Hepatic stellate cell (primary cell): ENCODE measurements at regions not wholly inside any gene's neighbourhood (a gene's known extent, or its start where the extent isn't known, plus 50 kb on each side); places are given as distances from the start of the nearest gene placed in this dataset.

ENCODE experiments used
- DNase-seq: peaks from one replicate; pipeline ENCODE4 v3.0.0; 2011; ENCODE audit warnings: low spot score

GRCh38 chr5:61687371-61687770, 355.3 kb downstream of the ZSWIM6 start:
- DNase-seq = no peak

GRCh38 chr5:61689153-61689846, 357.2 kb downstream of the ZSWIM6 start:
- DNase-seq = no peak

- no peak for DNase-seq
These were observed 365.9 kb downstream of the ZSWIM6 start for GRCh38 chr5:61697809-61698558.

- DNase-seq = no peak
These were observed 370.0 kb downstream of the ZSWIM6 start for GRCh38 chr5:61701877-61702602.

GRCh38 chr5:61702784-61703183, 370.7 kb downstream of the ZSWIM6 start:
- no peak for DNase-seq

- DNase-seq = no peak
These were observed 372.2 kb downstream of the ZSWIM6 start for GRCh38 chr5:61704289-61704688.

GRCh38 chr5:61706751-61707150, 374.7 kb downstream of the ZSWIM6 start:
- DNase-seq = no peak

GRCh38 chr5:61719124-61719523, 387.1 kb downstream of the ZSWIM6 start:
- no peak for DNase-seq

GRCh38 chr5:61720829-61721228, 388.8 kb downstream of the ZSWIM6 start:
- DNase-seq = no peak

GRCh38 chr5:61724102-61724501, 392.0 kb downstream of the ZSWIM6 start:
- no peak for DNase-seq

- no peak for DNase-seq
These were observed 396.2 kb downstream of the ZSWIM6 start for GRCh38 chr5:61728287-61728686.

- DNase-seq = no peak
These were observed 398.8 kb downstream of the ZSWIM6 start for GRCh38 chr5:61730866-61731265.

GRCh38 chr5:61731267-61731945, 399.3 kb downstream of the ZSWIM6 start:
- DNase-seq = no peak

- no peak for DNase-seq
These were observed 399.9 kb downstream of the ZSWIM6 start for GRCh38 chr5:61731946-61732314.

GRCh38 chr5:61732369-61732768, 400.3 kb downstream of the ZSWIM6 start:
- DNase-seq = no peak

- DNase-seq = no peak
These were observed 400.7 kb downstream of the ZSWIM6 start for GRCh38 chr5:61732796-61733195.

GRCh38 chr5:61734001-61734400, 401.9 kb downstream of the ZSWIM6 start:
- no peak for DNase-seq

GRCh38 chr5:61734966-61735365, 402.9 kb downstream of the ZSWIM6 start:
- no peak for DNase-seq

GRCh38 chr5:61735531-61735930, 403.5 kb downstream of the ZSWIM6 start:
- no peak for DNase-seq

- DNase-seq = no peak
These were observed 403.9 kb downstream of the ZSWIM6 start for GRCh38 chr5:61735995-61736394.

GRCh38 chr5:61737301-61737963, 405.4 kb downstream of the ZSWIM6 start:
- no peak for DNase-seq

- no peak for DNase-seq
These were observed 405.9 kb downstream of the ZSWIM6 start for GRCh38 chr5:61737964-61738340.
